Ectodermal cell (in vitro differentiated cells): ENCODE measurements at regions not wholly inside any gene's neighbourhood (a gene's known extent, or its start where the extent isn't known, plus 50 kb on each side); places are given as distances from the start of the nearest gene placed in this dataset.
"Not testable (repeated sequence)": the region's sequence is repeated elsewhere in the genome, so short reads cannot be mapped to it uniquely, and the experiment has no call there.

ENCODE experiments used
- H3K27ac ChIP-seq: 2 replicates; pipeline ENCODE4 v1.7.0; 2013; ENCODE audit warnings: mild to moderate bottlenecking, low read depth, low read length; ENCODE audit not compliant: insufficient read depth, poor library complexity, severe bottlenecking
- H3K27me3 ChIP-seq: 2 replicates; pipeline ENCODE4 v1.7.0; 2013; ENCODE audit warnings: mild to moderate bottlenecking, low read length; ENCODE audit not compliant: insufficient read depth, control insufficient read depth, poor library complexity, severe bottlenecking
- H3K36me3 ChIP-seq: one replicate; pipeline ENCODE4 v1.7.0; 2013; ENCODE audit warnings: low read length; ENCODE audit not compliant: control insufficient read depth, insufficient read depth
- H3K4me1 ChIP-seq: one replicate; pipeline ENCODE4 v1.7.0; 2013; ENCODE audit warnings: low read length; ENCODE audit not compliant: control insufficient read depth, insufficient read depth
- H3K4me3 ChIP-seq: 2 replicates; pipeline ENCODE4 v1.7.0; 2013; ENCODE audit warnings: low read depth, low read length, control low read depth; ENCODE audit not compliant: insufficient read depth
- H3K9me3 ChIP-seq: 2 replicates; pipeline ENCODE4 v1.7.0; 2013; ENCODE audit warnings: mild to moderate bottlenecking, low read length, moderate library complexity; ENCODE audit not compliant: control insufficient read depth
- WGBS, 2 experiments: methylation state at CpG; one replicate each; pipeline ENCODE4 v1.1.7; 2013; ENCODE audit warnings: missing lambda C conversion rate in 2 of 2; 5-methylcytosine and 5-hydroxymethylcytosine counted together

GRCh38 chr16:29195116-29195872, 210.4 kb downstream of the LAT start:
- H3K4me3 ChIP-seq, H3K36me3 ChIP-seq, H3K4me1 ChIP-seq, H3K27me3 ChIP-seq, H3K27ac ChIP-seq, H3K9me3 ChIP-seq: not testable (repeated sequence)
- 94% methylated on average over 16 to 18 of the region's 19 CpGs for WGBS, 2 experiments

GRCh38 chr16:29194185-29194844, 209.5 kb downstream of the LAT start:
- not testable (repeated sequence) for H3K27ac ChIP-seq, H3K4me3 ChIP-seq, H3K27me3 ChIP-seq, H3K9me3 ChIP-seq, H3K4me1 ChIP-seq, H3K36me3 ChIP-seq
- WGBS, 2 experiments, result 92 to 93% methylated on average over 12 to 13 of the region's 21 CpGs

- H3K4me1 ChIP-seq, H3K27ac ChIP-seq, H3K27me3 ChIP-seq, H3K9me3 ChIP-seq, H3K36me3 ChIP-seq, H3K4me3 ChIP-seq: not testable (repeated sequence)
- 88 to 90% methylated on average over 13 of the region's 13 CpGs for WGBS, 2 experiments
Measured at GRCh38 chr16:29193634-29194033, 208.8 kb downstream of the LAT start.

GRCh38 chr16:29193248-29193574, 208.4 kb downstream of the LAT start:
- H3K4me1 ChIP-seq, H3K27me3 ChIP-seq, H3K27ac ChIP-seq, H3K4me3 ChIP-seq, H3K9me3 ChIP-seq, H3K36me3 ChIP-seq: not testable (repeated sequence)
- 95 to 96% methylated on average over 14 of the region's 14 CpGs for WGBS, 2 experiments

GRCh38 chr16:29192329-29193247, 207.7 kb downstream of the LAT start:
- WGBS, 2 experiments, result 92 to 93% methylated on average over 17 of the region's 17 CpGs
- no peak overlapping the region for H3K4me3 ChIP-seq
- no peak overlapping the region for H3K27ac ChIP-seq

GRCh38 chr16:29191636-29192180, 206.9 kb downstream of the LAT start:
- H3K4me1 ChIP-seq, result not testable (repeated sequence)
- WGBS, 2 experiments, result 95 to 96% methylated on average over 11 to 12 of the region's 12 CpGs

More at GRCh38 chr16:29192329-29193247, 207.7 kb downstream of the LAT start:
- no peaks in the 10 kb centered on the region for H3K36me3 ChIP-seq
- H3K9me3 ChIP-seq, result no peaks in the 10 kb centered on the region
- no peaks in the 10 kb centered on the region for H3K4me1 ChIP-seq
- no peaks in the 10 kb centered on the region for H3K27me3 ChIP-seq

GRCh38 chr16:29190553-29191431, 205.9 kb downstream of the LAT start:
- not testable (repeated sequence) for H3K4me1 ChIP-seq, H3K9me3 ChIP-seq, H3K27me3 ChIP-seq, H3K27ac ChIP-seq, H3K4me3 ChIP-seq, H3K36me3 ChIP-seq
- WGBS, 2 experiments, result 87 to 93% methylated on average over 11 of the region's 19 CpGs

More at GRCh38 chr16:29191636-29192180, 206.9 kb downstream of the LAT start:
- not testable (repeated sequence) for H3K27ac ChIP-seq, H3K27me3 ChIP-seq, H3K9me3 ChIP-seq, H3K36me3 ChIP-seq, H3K4me3 ChIP-seq

GRCh38 chr16:29188806-29189205, 204.0 kb downstream of the LAT start:
- 96% methylated on average over 9 of the region's 9 CpGs for WGBS, 2 experiments
- not testable (repeated sequence) for H3K4me1 ChIP-seq, H3K9me3 ChIP-seq, H3K36me3 ChIP-seq, H3K4me3 ChIP-seq, H3K27ac ChIP-seq, H3K27me3 ChIP-seq

GRCh38 chr16:29186306-29187220, 201.7 kb downstream of the LAT start:
- not testable (repeated sequence) for H3K4me3 ChIP-seq, H3K9me3 ChIP-seq, H3K27me3 ChIP-seq, H3K27ac ChIP-seq, H3K4me1 ChIP-seq, H3K36me3 ChIP-seq
- WGBS, 2 experiments, result 91 to 94% methylated on average over 34 to 35 of the region's 35 CpGs
